H1 (cell line): ENCODE measurements at regions not wholly inside any gene's neighbourhood (a gene's known extent, or its start where the extent isn't known, plus 50 kb on each side); places are given as distances from the start of the nearest gene placed in this dataset.

Experiments used
- FOSL1 ChIP-seq: IDR thresholded peaks from 2 replicates; pipeline ENCODE4 v1.6.1; 2011; ENCODE audit warnings: mild to moderate bottlenecking, low read depth, low read length, moderate library complexity; ENCODE audit not compliant: insufficient read depth

DNA sequence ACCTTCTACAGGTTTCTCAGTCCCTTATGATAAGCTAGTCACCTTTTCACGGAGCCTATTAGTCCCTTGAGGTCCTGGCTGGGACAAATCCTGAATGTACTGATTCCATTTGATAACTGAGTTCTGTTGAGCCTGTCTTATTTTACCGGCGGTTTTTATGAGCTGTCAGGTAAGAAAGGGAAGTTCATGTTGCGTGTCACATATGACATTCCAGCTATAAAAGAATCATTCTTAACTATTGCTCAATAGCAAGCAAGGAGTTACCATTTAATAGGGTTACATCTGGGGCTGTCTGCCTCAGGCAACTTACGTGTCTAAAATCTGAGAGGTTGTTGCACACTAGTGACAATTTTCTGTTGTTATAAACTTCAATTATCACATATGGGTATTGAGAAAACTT is 394.6 kb downstream of the TECRL start (continued):
- TF ChIP-seq FOSL1 = no peak
- TF ChIP-seq, all 59 proteins: peak for 0
